Activated naive CD4-positive, alpha-beta T cell treated with anti-CD3 and anti-CD28 coated beads, Interleukin-2, amount 50 U/mL, for 72 hours (primary cell): ENCODE measurements at regions not wholly inside any gene's neighbourhood (a gene's known extent, or its start where the extent isn't known, plus 50 kb on each side); places are given as distances from the start of the nearest gene placed in this dataset.

Experiments used
- ATAC-seq, 2 donors: fragments of 150-1000 bp; cut with Tn5 transposase; 2 replicates each; pipeline ENCODE4 v1.10.0; 2021; ENCODE audit warnings: mild to moderate bottlenecking in 2 of 2, moderate library complexity in 2 of 2
- DNase-seq, 2 donors: peaks; one replicate each; pipeline ENCODE4 v3.0.0; 2021 to 2022; ENCODE audit warnings: low spot score in 2 of 2
- H3K27ac Mint-ChIP-seq, 2 donors: one replicate each; pipeline ENCODE4 v1.8.0; 2022; ENCODE audit warnings: mild to moderate bottlenecking in 2 of 2, mixed read lengths in 2 of 2
- H3K36me3 Mint-ChIP-seq, 2 donors: one replicate each; pipeline ENCODE4 v1.8.0; 2022; ENCODE audit warnings: mixed read lengths in 2 of 2
- H3K9me3 Mint-ChIP-seq, 2 donors: one replicate each; pipeline ENCODE4 v1.8.0; 2022; ENCODE audit warnings: mixed read lengths in 2 of 2

DNA sequence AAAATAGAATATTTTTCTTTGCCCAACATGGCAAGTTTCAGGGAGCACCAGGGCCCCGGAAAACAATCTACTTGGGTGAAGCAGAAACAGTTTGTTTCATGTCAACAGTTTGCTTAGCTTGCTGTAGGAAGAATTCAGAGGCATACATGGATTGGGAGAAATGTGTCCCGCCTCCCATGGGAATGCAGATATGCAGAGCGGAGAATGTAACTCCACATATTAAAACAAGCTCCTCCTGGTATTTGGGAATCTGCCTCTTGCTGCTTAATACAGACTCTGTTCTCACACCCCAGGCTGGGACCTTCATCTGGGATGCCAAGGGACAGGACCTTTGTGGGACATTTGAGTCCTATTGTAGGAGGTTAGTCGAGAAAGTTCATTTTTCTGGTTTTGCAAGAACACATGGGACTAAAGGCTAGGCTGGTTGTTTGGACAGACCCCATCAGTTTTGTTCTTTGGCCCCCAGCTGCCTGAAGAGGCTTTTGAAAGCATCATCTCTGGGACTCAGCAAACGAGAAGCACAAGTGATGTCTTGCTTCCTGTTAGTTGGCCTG, 220.5 kb upstream of the ADRA1B start:
- DNase-seq (no peak), ATAC-seq (no peak)
- peaks cover 0 to 5% of the 10 kb centered on the region in 2 donors for H3K9me3 Mint-ChIP-seq
- no peaks in the 10 kb centered on the region for H3K36me3 Mint-ChIP-seq
- H3K27ac Mint-ChIP-seq, result no peak overlapping the region

DNA sequence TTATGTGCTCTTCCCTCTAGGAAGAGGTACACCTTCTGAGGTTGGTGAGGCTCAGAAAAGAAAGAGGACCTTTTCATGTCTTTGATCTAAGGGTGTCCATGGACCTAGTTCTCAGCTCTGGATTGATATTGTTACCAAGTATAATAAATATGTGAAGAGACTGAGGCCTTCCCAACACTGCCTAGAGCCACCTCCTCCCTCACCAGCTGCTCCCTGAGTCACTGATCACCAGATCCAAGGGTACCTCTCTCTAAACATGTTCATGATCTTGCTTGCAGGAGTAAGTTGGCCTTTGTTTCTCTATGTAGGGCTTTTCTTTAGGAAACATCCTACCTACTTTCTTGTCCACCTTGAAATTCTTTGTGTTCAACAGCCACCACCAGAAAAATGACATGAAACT, 218.8 kb upstream of the ADRA1B start:
- peaks cover 0 to 3% of the 10 kb centered on the region in 2 donors for H3K9me3 Mint-ChIP-seq
- ATAC-seq, result no peak
- H3K27ac Mint-ChIP-seq, result no peak overlapping the region
- H3K36me3 Mint-ChIP-seq, result no peaks in the 10 kb centered on the region
- DNase-seq, result no peak

DNA sequence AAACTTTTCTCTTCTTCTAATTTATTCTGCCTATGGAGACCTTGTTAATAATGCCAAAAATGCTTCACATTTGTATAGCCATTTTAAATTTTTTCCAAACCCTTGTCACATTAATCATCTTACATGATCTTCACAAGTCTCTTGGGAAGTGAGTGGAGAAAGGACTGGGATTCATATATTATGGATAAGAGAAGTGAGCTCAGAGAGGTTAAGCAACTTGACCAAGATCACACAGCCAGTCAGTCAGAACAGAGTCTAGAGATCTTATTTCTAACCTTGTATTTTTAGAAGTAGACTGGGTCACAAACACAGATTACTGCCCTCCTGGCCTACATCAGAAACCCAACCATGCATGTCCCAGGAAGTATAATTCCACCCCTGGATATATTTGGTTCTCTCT, 218.0 kb upstream of the ADRA1B start:
- DNase-seq, result no peak
- no peak for ATAC-seq
- Mint-ChIP-seq H3K36me3 (no peaks in the 10 kb centered on the region), H3K27ac (no peak overlapping the region), H3K9me3 (no peaks in the 10 kb centered on the region)

DNA sequence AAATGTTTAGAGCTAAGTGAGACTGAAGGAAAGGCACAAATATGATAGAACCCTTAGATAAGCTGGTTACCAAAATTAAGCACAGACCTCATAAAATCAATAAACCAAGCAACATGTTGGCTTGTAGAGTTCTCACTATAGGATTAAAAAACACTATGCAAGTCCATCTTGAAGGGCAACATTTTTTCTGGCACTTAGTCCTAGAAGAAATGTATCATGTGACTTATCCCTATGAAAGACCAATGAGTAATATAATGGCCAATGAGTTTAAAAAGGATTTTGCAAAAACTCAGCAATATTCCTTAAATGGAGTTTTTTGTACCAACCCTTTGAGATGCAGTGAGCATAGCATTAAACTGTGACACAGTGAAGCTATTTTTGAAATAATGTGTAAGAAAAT, 216.3 kb upstream of the ADRA1B start:
- Mint-ChIP-seq H3K36me3 (no peaks in the 10 kb centered on the region), H3K9me3 (no peaks in the 10 kb centered on the region), H3K27ac (no peak overlapping the region)
- DNase-seq (no peak), ATAC-seq (no peak)

DNA sequence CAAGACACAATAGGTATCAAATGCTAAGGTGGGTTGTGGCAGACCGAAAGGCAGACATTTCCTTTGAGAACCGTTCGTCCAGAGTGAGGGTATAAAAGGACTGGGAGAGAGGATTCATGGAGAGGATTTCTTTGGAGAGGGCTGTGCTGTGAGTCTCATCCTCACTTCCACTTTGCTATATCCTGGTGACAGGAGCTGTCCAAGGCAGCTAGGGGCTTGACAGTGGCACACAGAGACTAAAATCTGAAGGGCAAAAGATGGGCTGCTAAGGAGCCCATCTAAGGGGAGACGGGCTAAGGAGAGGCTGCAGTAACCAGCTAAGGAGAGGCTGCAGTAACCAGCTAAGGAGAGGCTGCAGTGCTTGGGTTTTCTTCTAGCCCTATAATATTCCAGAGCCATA, 214.0 kb upstream of the ADRA1B start:
- Mint-ChIP-seq H3K9me3 (peaks cover 4% of the 10 kb centered on the region in 2 donors), H3K27ac (no peak overlapping the region), H3K36me3 (peaks cover 0 to 5% of the 10 kb centered on the region in 2 donors)
- ATAC-seq, result no peak
- DNase-seq, result no peak

DNA sequence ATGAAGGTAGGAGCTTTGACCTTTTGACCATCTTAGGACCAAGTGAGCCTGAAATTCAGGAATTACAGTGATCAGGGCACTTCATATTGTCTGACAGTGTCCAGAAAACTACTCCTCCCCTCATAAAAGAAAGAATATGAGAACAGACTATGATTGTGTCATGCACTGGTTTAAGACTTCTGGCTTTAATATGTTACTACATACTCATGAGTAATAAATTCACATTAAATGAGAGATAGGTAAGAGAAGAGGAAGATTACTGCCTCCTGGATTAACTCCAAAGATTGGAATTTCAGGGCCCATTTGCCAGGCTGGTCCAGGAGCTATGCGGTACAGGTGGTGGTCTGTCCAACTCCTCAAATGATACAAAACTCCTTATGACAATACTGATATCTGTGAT, 213.5 kb upstream of the ADRA1B start:
- H3K9me3 Mint-ChIP-seq, result peaks cover 9% of the 10 kb centered on the region in 2 donors
- no peak overlapping the region for H3K27ac Mint-ChIP-seq
- H3K36me3 Mint-ChIP-seq, result peaks cover 0 to 6% of the 10 kb centered on the region in 2 donors
- ATAC-seq, result no peak
- DNase-seq, result no peak

DNA sequence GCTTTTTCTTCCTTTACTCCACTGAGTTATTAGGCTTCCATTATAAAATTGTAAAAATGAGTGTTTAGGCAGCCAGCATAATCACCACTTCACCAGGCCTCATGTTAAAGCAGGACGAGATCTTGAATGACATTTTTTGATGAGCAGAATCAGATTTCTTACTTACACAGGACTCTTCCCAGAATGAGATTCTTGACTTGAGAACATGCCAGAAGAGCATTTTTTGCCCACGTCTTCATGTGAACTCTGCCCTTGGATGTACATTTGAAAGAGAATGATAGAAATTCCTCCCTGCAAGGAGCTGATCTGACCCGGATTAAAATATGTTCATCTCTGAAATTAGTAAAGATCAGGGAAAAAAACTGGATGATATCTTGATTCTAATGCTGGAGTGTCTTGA, 212.1 kb upstream of the ADRA1B start:
- DNase-seq (no peak), ATAC-seq (no peak)
- H3K36me3 Mint-ChIP-seq, result peaks cover 0 to 6% of the 10 kb centered on the region in 2 donors
- H3K27ac Mint-ChIP-seq, result no peak overlapping the region
- H3K9me3 Mint-ChIP-seq, result peaks cover 15% of the 10 kb centered on the region in 2 donors

DNA sequence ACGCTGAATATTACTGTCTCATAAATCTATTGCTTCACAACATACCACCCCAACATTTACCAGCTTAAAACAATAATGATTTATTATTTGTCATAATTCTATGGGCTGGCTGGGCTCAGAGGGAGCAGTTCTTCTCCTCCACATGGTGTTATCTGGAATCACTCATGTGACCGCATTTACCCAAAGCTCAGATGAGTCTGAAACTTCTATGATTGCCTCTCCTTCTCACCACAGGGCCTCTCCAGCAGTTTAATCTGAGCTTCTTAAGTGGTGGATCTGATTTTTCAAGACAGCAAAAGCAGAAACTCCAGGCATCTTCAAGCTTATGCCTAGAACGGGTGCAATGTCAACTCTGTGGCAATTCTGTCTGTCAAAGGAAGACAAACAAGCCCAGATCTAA, 210.3 kb upstream of the ADRA1B start:
- Mint-ChIP-seq H3K9me3 (peaks cover 17% of the 10 kb centered on the region in 2 donors), H3K27ac (no peak overlapping the region), H3K36me3 (peaks cover 0 to 6% of the 10 kb centered on the region in 2 donors)
- ATAC-seq (no peak), DNase-seq (no peak)

DNA sequence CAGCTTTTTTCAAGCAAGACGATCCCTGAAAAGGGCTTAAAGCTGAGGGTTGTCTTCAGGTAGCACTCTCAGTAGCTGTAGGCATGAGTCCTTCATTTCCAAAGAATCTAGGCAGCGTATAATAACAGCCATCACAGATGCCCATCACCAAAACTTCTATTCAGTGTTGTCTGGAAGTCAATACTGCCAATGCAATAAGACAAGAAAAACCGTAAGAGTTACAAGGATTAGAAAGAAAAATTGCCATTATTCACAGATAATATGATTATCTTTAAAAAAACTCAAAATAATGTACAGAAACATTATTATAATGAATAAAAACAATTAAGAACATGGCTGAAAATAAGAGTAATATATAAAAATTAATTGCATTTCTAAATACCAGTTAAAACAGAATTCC, 208.2 kb upstream of the ADRA1B start:
- DNase-seq (no peak), ATAC-seq (no peak)
- Mint-ChIP-seq H3K9me3 (peaks cover 17% of the 10 kb centered on the region in 2 donors), H3K36me3 (peaks cover 0 to 6% of the 10 kb centered on the region in 2 donors), H3K27ac (no peak overlapping the region)

DNA sequence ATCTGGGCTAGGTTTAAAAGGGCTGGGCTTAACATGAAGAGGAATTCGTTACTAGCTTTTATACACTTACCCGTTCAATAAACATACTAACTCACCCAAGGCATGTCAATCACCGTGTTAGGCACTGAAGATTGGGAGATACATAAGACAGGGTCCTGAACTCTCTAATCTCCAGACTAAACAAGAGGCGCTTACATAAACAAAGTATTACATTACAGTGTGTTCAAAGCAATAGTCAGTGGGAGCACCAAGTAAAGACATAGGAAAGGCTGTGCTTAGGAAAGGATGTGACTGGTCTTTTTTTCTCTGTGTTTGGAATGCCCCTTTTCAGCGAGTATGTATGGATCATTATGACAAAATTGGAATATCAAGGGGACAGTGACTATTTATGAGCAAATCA, 203.6 kb upstream of the ADRA1B start:
- H3K9me3 Mint-ChIP-seq, result peaks cover 9 to 10% of the 10 kb centered on the region in 2 donors
- no peak for ATAC-seq
- H3K27ac Mint-ChIP-seq, result no peak overlapping the region
- no peaks in the 10 kb centered on the region for H3K36me3 Mint-ChIP-seq
- no peak for DNase-seq

DNA sequence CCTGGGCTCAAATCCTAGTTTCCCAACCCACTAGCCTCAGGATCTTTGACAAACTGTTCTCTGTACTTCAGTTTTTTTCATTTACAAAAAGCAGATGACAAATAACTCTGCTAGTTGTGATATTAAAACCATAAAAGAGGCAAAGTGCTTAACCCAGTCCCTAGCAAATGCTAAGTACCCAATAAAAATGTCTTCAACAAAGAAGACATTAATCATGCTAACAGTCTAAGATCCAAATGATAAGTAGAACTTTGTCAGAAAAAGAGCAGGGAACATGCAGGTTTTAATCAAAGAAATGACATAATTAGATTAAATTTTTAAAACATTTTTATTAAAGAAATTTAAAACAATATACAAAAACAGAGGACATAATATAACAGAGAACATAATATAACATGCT, 203.0 kb upstream of the ADRA1B start:
- Mint-ChIP-seq H3K27ac (no peak overlapping the region), H3K36me3 (no peaks in the 10 kb centered on the region), H3K9me3 (peaks cover 5 to 6% of the 10 kb centered on the region in 2 donors)
- no peak for DNase-seq
- ATAC-seq, result no peak

DNA sequence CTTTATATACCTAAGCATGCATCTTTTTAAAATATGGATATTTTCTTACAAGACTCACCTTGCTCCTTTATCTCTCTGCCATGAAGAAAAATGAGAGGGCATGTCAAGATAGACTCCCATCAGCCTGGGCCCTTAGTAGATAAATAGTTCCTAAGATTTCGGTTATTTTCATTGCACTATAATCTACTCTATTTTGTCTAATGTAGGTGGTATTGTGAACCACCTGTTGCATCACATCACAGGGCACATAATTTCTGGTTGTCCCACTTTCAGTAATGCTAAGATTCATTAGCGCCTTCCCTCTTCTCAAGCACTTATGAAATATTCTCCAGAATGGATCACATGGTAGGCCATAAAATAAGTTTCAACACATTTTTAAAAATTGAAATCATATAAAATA, 202.5 kb upstream of the ADRA1B start:
- peaks cover 5 to 6% of the 10 kb centered on the region in 2 donors for H3K9me3 Mint-ChIP-seq
- ATAC-seq (no peak), DNase-seq (no peak)
- H3K27ac Mint-ChIP-seq, result no peak overlapping the region
- H3K36me3 Mint-ChIP-seq, result no peaks in the 10 kb centered on the region

DNA sequence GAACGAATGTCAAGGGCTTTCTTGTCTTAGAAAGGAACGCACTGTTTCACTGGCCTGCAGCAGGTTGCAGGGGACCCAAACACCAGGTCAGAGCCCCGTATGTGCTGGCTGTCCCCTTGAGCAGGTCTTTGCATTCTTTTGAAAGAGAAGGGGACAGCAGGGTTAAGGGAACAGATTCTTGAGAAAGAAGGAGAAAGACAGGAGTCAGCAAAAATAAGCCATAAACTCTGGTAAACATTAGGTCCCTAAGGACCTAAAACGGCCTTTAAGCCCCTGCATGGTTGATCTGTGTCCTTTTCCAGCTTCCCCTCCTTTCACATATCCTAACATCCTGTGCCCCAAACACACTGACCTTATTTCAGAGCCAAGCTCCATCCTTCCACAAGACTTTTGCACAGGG, 190.8 kb upstream of the ADRA1B start:
- no peak overlapping the region for H3K27ac Mint-ChIP-seq
- ATAC-seq, result no peak
- DNase-seq, result no peak
- H3K9me3 Mint-ChIP-seq, result no peaks in the 10 kb centered on the region
- H3K36me3 Mint-ChIP-seq, result no peaks in the 10 kb centered on the region

DNA sequence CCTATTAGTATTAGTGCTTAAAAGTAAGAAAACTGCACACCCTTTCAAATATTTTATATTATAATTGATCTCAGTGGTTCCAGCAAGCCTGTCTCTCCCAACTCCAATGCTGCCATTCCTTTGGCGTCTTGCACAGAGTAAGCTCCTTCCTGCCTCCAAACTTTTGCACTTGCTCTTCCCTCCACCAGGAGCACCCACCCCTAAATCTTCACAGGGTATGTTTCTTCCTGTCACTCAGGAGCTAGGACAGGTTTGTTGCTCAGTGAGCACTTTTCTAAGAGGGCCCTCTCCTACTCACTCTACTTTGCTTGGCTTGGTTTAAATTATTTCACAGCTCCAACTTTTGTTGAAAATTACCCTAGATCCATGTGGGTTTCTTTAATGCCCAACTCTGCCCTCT, 189.1 kb upstream of the ADRA1B start:
- DNase-seq (no peak), ATAC-seq (no peak)
- no peaks in the 10 kb centered on the region for H3K36me3 Mint-ChIP-seq
- no peak overlapping the region for H3K27ac Mint-ChIP-seq
- H3K9me3 Mint-ChIP-seq, result no peaks in the 10 kb centered on the region

DNA sequence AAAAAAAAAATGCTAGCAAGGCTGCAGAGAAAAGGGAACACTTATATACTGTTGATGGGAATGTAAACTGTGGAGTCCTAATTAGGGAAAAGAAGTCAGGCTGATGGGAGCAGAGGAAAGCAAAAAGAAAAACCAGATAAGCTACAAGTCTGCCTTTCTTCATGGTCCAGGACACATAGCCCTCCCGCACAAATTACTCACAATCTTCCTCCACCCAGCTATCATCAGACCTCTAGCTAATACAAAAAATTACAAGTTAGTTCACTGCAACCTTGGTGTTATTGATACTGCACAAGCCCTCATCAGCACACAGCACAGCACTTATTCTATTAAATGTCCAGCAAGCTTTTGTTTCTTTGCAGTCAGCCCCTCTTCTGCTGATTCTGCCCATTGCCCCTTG, 186.0 kb upstream of the ADRA1B start:
- DNase-seq (no peak), ATAC-seq (no peak)
- Mint-ChIP-seq H3K27ac (no peak overlapping the region), H3K9me3 (no peaks in the 10 kb centered on the region), H3K36me3 (no peaks in the 10 kb centered on the region)

DNA sequence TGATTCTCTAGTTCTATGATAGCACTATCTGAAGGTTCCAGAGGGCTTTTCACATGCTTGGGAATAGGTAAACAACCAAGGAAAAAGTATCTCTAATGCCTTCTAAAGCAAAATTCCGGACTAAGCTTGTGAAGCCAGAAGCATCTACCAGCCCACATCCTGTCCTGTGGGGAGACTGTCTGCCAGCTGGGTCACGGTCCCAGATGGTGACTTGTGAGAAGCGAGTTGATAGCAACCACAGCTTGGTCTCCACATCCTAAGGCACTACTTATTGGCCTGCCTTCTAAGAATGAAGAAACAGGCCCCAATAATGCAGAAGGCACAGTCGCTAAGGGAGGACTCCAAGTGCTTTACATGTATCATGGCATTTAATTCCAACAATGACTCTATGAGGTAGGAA, 184.1 kb upstream of the ADRA1B start:
- no peak for ATAC-seq
- DNase-seq, result no peak
- Mint-ChIP-seq H3K27ac (no peak overlapping the region), H3K36me3 (no peaks in the 10 kb centered on the region), H3K9me3 (no peaks in the 10 kb centered on the region)

DNA sequence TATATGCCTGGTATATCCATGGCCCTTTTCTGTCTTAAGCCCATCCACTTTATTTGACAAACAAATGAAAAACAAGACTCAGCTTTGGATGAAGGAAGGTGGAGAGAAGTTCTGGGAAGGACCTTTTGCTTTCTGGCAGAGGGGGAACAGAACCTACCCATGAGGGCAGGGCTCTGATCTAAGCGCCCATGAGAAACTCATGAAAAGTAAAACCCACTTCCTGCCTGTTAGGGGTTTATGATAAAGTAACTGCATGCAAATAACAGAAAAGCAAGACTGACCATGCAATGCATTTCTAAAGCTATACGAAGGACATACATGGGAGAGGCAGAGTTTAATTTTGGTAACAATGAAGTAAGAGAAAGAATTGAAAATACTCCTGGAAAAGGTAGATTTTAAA, 181.9 kb upstream of the ADRA1B start:
- H3K9me3 Mint-ChIP-seq, result no peaks in the 10 kb centered on the region
- no peak overlapping the region for H3K27ac Mint-ChIP-seq
- no peak for DNase-seq
- no peak for ATAC-seq
- no peaks in the 10 kb centered on the region for H3K36me3 Mint-ChIP-seq

DNA sequence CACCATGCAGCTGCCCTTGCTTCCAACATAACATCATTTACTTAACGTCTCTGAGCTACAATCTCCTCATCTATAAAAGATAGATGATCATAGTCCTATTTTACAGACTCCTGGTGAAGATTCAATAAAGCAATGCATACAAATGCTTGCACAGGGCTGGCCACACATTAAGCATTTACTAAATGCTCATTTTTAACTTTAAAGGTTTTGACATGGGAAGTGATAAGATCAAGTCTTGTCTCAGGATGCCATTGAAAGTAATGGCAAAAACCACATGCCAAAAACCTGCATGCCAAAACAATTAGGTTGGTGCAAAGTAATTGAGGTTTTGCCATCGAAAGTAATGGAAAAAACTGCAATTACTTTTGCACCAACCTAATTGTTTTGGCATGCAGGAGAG, 181.2 kb upstream of the ADRA1B start:
- ATAC-seq, result no peak
- H3K27ac Mint-ChIP-seq, result no peak overlapping the region

More for the DNA sequence above, 181.2 kb upstream of the ADRA1B start:
- Mint-ChIP-seq H3K9me3 (no peaks in the 10 kb centered on the region), H3K36me3 (no peaks in the 10 kb centered on the region)
- DNase-seq, result no peak
